GM12874 (cell line): ENCODE measurements at regions not wholly inside any gene's neighbourhood (a gene's known extent, or its start where the extent isn't known, plus 50 kb on each side); places are given as distances from the start of the nearest gene placed in this dataset.

Experiments used
- CTCF ChIP-seq: IDR thresholded peaks from 2 replicates; pipeline ENCODE4 v1.5.1; 2011; ENCODE audit warnings: low read depth, mild to moderate bottlenecking, control low read depth, low read length, moderate library complexity; ENCODE audit not compliant: insufficient read depth

- no peak for TF ChIP-seq CTCF
Measured at GRCh38 chr3:87755852-87756251, 303.0 kb downstream of the CGGBP1 start.

GRCh38 chr3:87742250-87742649, 316.6 kb downstream of the CGGBP1 start:
- no peak for TF ChIP-seq CTCF

GRCh38 chr3:87733671-87734367, 325.0 kb downstream of the CGGBP1 start:
- TF ChIP-seq CTCF = no peak

GRCh38 chr3:87732294-87732693, 326.5 kb downstream of the CGGBP1 start:
- no peak for TF ChIP-seq CTCF

GRCh38 chr3:87727783-87728182, 331.0 kb downstream of the CGGBP1 start:
- TF ChIP-seq CTCF = no peak

GRCh38 chr3:87719060-87719459, 339.7 kb downstream of the CGGBP1 start:
- no peak for TF ChIP-seq CTCF

- TF ChIP-seq CTCF = no peak
Measured at GRCh38 chr3:87710511-87710910, 348.3 kb downstream of the CGGBP1 start.
